ENCODE measurements at regions not wholly inside any gene's neighbourhood (a gene's known extent, or its start where the extent isn't known, plus 50 kb on each side); places are given as distances from the start of the nearest gene placed in this dataset.
"Not testable (repeated sequence)": the region's sequence is repeated elsewhere in the genome, so short reads cannot be mapped to it uniquely, and the experiment has no call there.

GRCh38 chr6:137625100-137625661 is 131.0 kb upstream of the OLIG3 start:
- no peak for DNase-seq

- DNase-seq: no peak
Observed at GRCh38 chr6:137625808-137626207, 131.6 kb upstream of the OLIG3 start.

DNA sequence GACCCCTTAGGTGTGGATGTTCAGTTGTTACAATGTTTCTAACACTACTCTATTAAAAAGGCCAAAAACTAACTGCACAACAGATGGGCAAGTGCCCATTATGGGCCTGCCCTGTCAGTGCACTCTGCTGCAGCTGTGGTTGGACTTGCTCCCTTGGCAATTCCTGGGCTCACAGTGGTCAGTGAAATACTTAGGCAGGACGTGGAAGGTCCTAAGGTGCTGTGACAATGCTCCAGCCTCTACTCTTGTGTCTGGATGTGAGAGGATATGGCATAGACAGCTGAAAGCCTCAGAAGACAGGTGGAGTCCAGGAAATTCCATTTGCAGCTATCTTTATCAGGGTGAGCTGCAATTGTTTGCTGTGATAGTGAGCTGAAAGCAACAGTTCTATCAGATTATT is 136.5 kb upstream of the OLIG3 start:
- DNase-seq: no peak

- DNase-seq: no peak
Observed at GRCh38 chr6:137631323-137631722, 137.1 kb upstream of the OLIG3 start.

DNA sequence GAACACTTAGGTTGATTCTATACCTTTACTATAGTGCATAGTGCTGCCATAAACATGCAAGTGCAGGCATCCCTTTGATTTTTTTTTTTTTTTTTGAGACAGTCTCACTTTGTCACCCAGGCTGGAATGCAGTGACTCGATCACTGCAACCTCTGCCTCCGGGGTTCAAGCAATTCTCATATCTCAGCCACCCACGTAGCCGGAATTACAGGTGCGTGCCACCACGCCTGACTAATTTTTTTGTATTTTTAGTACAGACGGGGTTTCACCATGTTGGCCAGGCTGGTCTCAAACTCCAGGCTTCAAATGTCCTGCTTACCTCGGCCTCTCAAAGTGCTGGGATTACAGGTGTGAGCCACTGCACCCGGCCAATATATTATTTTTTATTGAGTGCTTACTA is 140.0 kb upstream of the OLIG3 start:
- DNase-seq: not testable (repeated sequence)

DNA sequence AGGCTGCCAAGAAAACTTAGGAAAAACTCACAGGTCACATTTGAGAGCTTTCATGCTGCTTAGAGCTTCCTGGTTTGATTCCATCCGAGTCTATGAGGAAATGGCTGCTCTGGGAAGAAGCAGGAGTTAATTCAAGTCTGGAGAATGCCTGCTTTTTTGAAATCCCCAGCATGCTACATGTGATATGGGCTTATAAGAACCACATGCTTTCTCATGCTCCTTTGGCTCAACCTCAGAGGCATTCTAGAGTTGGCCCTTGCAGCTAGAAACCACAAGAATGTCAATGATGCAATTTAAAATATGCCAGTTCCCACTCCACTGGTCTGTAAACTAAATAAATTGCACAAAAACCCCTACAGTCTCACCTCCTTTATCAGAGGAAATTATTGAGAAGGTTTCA is 142.9 kb upstream of the OLIG3 start:
- DNase-seq: no peak

DNA sequence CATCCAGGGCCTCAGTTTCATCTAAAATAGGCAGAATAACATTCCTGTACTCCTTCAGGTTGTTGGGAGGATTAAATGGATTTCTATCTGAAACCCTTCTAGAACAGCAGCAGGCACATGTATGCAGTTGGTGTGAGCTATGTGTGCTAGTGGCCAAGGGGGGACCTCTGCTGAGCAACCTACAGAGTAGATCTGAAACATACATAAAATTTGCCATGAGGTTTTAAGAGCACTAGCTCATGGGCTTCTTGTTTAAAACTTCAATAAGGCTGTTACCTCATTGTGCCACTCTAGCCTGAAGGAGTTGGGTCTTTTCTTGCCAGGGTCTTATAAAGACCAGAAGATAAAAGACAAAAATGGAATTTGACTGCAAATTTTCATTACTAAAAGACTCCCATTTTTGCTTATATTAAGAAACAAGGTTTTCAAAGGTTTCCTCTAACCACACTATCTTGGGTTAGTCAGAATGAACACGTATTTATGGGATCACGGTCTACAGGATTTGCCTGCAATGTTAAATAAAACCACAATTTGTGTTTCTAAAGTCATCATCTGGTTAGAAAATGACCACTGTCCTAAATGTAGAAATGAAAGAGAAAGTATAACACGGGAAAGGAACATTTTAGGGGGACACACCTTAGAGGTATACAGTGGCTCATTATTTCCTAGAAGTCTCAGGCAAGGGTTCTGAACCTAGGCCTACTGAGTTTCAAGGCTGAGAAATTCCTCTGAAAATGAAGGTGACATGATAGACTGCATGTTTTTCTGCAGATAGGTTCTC is 144.9 kb upstream of the OLIG3 start:
- DNase-seq: no peak

DNA sequence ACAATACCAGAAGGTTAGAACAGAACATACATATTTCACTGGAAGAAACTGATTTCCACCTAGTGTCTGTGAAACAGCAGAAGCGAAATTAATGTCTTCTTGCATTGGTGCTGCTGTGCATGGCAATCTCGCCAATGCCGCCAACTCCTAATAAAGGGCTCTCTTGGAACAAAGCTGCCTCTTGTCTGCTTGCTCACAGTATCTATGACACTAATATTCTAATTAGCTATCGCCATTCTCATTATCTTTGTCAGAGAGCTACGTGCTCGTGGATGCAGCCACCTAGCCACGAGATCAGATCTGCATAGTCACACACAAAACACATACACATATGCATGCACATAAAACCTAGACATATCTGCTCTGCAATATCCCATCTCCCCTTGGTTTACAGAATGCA is 145.9 kb upstream of the OLIG3 start:
- DNase-seq: no peak

DNA sequence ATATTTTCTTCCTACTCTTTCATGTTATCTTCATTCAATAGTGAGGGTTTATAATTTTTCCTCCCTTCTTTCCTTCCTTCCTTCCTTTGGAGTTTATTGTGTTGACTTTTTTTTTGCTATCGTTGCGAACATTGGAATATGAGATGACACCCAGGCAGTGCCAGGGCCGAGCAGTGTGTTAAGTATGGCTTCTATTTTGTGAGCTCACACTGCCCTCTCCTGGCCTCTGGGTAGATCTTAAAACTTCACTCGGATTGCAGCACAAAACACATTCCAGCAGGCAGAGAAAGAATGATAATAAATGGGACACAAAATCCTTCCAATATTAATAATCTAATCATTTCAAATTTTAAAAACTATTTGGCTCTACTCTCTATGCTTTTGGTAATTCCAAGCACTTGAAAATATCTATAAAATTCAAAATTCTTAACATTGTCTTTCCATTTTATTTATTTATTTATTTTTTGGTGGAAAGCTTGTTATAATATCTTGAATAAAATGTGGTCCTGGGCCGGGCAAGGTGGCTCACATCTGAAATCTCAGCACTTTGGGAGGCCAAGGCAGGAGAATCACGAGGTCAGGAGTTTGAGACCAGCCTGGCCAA is 147.4 kb upstream of the OLIG3 start:
- DNase-seq: peak; percentile 61 to 68

DNA sequence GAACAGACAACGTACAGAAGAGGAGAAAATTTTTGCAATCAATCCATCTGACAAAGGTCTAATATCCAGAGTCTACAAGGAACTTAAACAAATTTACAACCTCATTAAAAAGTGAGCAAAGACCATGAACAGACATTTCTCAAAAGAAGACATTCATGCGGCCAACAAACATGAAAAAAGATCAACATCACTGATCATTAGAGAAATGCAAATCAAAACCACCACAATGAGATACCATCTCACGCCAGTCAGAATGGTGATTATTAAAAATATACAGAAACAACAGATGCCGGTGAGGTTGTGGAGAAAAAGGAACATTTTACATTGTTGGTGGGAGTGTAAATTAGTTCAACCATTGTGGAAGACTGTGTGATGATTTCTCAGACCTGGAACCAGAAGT is 149.0 kb upstream of the OLIG3 start:
- DNase-seq: not testable (repeated sequence)

DNA sequence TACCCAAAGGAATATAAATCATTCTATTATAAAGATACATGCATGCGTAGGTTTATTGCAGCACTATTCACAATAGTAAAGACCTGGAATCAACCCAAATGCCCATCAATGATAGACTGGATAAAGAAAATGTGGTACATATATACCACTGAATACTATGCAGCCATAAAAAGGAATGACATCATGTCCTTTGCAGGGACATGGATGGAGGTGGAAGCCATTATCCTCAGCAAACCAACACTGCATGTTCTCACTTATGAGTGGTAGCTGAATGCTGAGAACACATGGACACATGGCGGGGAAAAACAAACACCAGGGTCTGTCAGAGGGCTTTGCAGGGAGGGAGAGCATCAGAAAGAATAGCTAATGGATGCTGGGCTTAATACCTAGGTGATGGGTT is 149.4 kb upstream of the OLIG3 start:
- DNase-seq: not testable (repeated sequence)

- DNase-seq: no peak
Observed at GRCh38 chr6:137645850-137646249, 151.7 kb upstream of the OLIG3 start.

- DNase-seq: no peak
Observed at GRCh38 chr6:137646484-137646883, 152.3 kb upstream of the OLIG3 start.

GRCh38 chr6:137647762-137648447 is 153.7 kb upstream of the OLIG3 start:
- DNase-seq: no peak

DNA sequence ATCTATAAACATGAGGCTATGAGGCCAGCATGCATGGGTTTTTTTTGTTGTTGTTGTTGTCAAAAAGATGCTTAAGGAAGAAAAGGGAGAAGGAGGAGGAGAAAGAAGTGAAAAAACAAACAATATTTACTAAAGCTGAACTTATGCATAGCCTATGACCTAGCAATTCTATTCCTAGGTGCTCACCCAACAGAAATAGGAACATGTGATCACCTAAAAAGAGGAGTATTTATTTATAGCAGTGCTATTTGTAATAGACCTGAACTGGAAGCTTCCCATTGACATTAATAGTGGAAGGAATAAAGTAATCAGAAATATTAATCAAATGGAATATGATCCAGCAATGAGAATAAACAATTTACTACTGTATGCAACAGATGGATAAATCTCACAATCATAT is 156.5 kb upstream of the OLIG3 start:
- DNase-seq: no peak

DNA sequence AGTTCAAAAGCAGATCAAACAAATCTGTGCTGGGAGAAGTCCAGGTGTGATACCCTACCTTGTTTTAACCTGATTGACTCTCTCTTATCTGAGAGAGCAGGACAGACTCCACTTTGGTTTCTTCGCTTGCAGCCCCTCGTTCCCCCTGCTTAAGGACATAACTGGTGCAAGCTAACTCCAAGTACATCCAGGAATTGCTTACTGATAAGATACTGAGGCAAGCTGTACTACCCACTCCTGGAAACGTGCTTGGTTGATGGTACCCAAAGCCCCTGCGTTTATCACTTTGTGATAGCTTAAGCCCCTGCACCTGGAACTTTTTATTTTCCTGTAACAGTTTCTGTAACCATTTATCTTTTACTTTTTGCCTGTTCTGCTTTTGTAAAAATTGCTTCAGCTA is 157.0 kb upstream of the OLIG3 start:
- DNase-seq: no peak

- no peak for DNase-seq
Observed at GRCh38 chr6:137651591-137652335, 157.6 kb upstream of the OLIG3 start.

- no peak for DNase-seq
Observed at GRCh38 chr6:137652961-137653705, 158.9 kb upstream of the OLIG3 start.

DNA sequence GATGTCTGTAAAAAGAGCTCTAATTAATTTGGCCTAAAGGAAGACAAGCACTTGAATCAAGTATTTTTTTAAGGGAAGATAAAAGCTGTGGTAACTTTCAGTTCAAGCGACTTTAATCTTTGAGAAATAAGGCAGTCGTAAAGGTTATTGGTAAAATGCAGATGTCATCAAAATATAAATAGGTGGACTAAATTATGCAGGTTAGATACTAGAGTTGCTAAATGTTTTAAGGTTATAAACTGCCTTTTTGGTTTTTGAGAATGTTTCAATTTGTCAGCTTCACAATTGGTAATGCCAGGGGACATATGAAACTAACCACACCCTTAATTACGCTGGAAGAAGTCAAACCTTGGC is 159.5 kb upstream of the OLIG3 start:
- DNase-seq: no peak

DNA sequence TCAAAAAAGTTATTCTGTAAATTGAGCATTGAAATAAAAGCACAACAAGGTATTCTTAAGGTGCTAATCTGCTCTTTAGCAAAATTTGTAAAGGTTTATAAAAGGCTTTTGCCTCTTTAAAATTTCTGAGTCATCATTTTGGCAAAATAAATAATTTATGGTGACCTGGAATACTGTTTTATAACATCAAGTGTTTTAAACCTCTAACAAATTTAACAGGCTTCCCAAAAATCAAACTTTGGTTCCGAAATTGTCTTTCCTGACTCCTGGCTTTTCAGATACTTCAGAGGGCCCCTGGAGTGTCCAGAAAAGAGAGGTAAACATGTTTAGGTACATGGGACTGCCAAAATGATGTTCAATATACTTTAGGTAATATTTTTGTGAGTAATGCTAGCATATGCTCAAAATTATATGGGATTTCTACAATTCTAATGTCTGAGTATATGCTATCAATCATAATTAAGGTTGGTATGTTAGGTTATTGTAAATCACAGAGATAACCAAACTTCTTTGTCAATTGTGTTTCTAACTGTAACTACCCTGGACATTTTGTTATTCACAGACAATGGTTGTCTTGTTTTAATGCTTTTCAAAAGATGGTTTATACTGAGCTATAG is 160.3 kb upstream of the OLIG3 start:
- DNase-seq: no peak

- DNase-seq: no peak
Observed at GRCh38 chr6:137655291-137655690, 161.1 kb upstream of the OLIG3 start.

DNA sequence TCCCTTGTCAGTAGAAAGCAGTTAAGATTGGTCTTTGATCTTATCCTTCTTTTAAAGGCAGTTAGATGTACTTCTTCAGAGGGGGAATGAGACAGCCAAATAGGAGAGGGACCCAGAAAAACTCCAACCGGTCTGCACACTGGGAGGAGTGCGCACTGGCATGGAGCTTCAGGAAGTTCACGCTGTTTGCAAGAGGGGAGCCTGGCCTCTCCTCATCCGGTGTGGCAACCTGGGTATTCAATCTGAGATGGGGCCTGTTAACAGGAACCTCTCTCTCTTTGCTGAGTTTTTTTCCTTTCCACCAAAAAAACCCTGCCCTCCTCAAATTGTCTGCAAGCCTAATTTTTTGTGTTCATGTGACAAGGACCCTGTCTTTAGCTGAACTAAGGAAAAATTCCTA is 162.5 kb upstream of the OLIG3 start:
- no peak for DNase-seq

Measured in activated CD4-positive, alpha-beta T cell treated with anti-CD3 and anti-CD28 coated beads for 4 hours (primary cell).